ENCODE measurements at regions not wholly inside any gene's neighbourhood (a gene's known extent, or its start where the extent isn't known, plus 50 kb on each side); places are given as distances from the start of the nearest gene placed in this dataset.

DNA sequence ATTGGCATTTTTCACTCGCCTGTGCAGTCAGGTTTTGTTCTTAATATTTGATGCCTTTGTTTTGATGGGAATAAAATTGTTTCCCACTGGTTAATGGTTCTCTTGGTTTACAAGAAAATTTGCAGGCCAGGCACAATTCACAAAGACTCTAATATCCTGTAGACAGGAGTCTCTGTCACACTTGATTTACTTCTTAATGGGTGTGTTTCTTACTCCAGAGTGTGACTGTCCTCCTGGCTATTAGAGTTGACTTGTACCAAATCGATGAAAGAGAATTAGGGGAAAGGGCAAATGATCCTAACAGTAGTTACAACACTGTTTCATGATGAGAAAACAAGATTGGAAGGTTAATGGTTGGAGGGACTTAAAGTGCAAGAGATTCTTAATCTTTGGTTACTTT is 142.8 kb upstream of the SV2C start:
- TF ChIP-seq, protein P1, sequence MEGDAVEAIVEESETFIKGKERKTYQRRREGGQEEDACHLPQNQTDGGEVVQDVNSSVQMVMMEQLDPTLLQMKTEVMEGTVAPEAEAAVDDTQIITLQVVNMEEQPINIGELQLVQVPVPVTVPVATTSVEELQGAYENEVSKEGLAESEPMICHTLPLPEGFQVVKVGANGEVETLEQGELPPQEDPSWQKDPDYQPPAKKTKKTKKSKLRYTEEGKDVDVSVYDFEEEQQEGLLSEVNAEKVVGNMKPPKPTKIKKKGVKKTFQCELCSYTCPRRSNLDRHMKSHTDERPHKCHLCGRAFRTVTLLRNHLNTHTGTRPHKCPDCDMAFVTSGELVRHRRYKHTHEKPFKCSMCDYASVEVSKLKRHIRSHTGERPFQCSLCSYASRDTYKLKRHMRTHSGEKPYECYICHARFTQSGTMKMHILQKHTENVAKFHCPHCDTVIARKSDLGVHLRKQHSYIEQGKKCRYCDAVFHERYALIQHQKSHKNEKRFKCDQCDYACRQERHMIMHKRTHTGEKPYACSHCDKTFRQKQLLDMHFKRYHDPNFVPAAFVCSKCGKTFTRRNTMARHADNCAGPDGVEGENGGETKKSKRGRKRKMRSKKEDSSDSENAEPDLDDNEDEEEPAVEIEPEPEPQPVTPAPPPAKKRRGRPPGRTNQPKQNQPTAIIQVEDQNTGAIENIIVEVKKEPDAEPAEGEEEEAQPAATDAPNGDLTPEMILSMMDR (optimal IDR thresholded peaks at IDR 0.05 in 1 of 3, IDR thresholded peaks at IDR 0.05 in 1 of 3, conservative IDR thresholded peaks at IDR 0.05 in 1 of 3; ENCODE audit: extremely low read depth in 1 of 3, insufficient read depth in 2 of 3, low read length in 3 of 3), result no peak
- no peak for TF ChIP-seq EZH2 (IDR thresholded peaks at IDR 0.05; ENCODE audit: low read length)

All from keratinocyte (primary cell).